GM19463 (cell line): ENCODE measurements at regions not wholly inside any gene's neighbourhood (a gene's known extent, or its start where the extent isn't known, plus 50 kb on each side); places are given as distances from the start of the nearest gene placed in this dataset.

Source experiments
- ATAC-seq: cut with Tn5 transposase; IDR thresholded peaks from one replicate; pipeline ENCODE4 v1.9.1; 2021; ENCODE audit warnings: mild to moderate bottlenecking, moderate library complexity; ENCODE audit not compliant: unreplicated experiment

DNA sequence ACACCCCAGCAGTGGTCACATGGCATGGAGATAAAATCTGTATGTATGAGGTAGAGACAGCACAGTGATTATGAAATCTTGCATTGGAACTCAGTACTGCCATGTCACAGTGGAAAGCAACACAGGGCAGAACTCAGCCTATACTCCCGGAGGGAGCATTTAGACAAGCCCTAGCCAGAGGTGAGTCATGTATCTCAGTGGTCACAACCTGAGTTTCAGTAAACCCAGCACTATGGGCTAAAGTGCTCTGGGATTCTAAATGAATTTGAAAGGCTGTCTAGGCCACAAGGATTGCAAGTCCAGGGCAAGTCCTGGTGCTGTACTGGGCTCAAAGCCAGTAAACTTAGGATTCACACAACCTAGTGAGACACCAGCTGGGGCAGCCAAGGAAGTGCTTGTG, 1717.1 kb upstream of the RAG2 start:
- no peak for ATAC-seq

DNA sequence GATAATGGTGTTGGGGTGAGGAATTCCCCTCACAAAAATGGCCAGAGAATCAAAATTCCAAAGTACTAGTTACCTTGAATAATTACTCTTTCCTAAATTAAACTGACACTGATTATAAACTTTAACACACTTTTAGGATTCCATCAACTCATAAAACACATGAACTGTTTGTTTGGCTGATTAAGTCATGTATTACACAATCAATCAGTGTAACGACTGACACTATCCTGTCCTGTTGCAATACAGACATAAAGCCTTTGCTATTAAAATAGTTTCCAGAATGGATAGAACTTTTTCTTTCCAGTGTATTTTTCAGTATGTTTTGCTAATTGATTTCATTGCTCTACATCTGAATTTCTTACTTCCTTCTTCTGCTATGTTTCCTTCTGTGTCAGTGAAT, 1709.4 kb upstream of the RAG2 start:
- no peak for ATAC-seq

- ATAC-seq: no peak
Observed at GRCh38 chr11:38305682-38306081, 1707.6 kb upstream of the RAG2 start.

GRCh38 chr11:38304926-38305325, 1706.9 kb upstream of the RAG2 start:
- ATAC-seq: no peak

GRCh38 chr11:38302564-38302963, 1704.5 kb upstream of the RAG2 start:
- no peak for ATAC-seq

DNA sequence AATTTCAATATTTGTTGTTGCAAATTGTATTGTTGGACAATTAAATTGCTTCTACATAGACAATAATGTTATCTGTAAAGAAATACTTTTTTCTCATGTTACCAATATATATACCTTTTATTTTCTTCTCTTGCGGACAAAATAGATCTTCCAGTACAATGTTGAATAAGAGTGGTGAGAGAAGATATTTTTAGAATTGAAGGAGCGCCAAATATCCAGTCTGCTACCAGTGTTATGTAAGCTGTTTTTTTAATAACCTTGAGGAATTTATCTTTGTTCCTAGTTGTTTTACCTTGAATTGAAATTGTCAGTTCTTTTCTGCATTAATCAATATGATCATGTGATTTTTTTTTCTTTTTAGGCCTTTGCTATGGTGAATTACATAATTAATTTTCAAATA, 1702.5 kb upstream of the RAG2 start:
- ATAC-seq: no peak

DNA sequence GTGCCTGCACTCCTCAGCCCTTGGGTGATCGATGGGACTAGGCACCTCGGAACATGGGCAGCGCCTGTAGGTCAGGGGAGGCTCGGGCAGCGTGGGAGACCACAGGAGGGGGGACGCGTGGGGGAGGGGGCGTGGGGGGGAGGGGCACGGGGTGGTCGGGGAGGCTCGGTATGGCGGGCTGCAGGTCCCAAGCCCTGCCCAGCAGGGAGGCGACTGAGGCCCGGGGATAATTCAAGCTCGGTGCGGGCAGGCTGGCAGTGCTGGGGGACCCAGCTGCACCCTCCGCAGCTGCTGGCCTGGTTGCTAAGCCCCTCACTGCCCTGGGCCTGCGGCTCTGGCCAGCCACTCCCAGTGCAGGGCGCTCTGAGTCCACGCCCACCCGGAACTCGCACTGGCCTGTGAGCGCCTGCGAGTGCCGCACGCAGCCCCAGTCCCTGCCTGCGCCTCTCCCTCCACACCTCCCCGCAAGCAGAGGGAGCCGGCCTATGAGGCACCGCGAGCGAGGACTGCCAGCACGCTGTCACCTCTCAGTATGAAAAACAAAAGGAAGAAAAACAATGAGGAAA, 1698.3 kb upstream of the RAG2 start:
- ATAC-seq: no peak

- no peak for ATAC-seq
Observed at GRCh38 chr11:38282718-38283117, 1684.7 kb upstream of the RAG2 start.

GRCh38 chr11:38278457-38279141, 1680.6 kb upstream of the RAG2 start:
- ATAC-seq: no peak

DNA sequence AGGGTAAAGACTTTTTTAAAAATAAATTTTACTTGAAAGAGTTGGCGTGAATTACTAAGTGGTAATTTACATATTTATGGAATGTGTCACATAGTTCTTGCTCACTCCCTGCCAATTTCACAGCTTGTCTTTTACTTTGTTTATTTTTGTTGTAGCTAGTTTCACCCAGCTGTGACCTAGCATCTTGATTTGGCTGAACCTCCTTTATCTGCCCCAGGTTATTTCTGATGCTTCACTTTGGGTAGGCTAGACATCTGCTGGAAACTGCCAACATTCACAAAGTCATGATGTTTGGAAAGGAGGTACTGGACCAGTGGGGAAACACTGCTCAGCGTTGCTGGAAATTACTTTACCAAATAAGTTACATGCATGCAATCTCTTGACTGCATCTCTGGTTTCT, 1676.0 kb upstream of the RAG2 start:
- ATAC-seq: no peak

- no peak for ATAC-seq
Observed at GRCh38 chr11:38272376-38272775, 1674.3 kb upstream of the RAG2 start.

- no peak for ATAC-seq
Observed at GRCh38 chr11:38266691-38267090, 1668.7 kb upstream of the RAG2 start.

GRCh38 chr11:38256436-38256835, 1658.4 kb upstream of the RAG2 start:
- ATAC-seq: no peak

DNA sequence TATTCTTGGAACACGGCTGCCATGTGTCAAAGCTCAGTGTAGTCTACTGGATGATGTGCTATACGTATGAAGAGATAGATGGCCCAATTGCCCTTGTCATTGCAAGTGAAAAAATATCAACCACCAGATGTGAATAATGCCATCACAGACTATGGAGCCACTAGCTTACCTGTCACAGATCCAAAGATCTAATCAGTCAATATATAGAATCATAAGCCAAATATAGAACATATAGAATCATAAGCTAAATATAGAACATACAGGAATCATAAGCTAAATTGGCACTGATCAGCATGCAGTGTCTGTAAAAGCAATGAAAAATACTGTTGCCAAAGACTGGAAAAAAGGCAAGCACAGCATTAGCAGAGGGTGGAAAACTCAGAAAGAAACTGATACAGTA, 1656.9 kb upstream of the RAG2 start:
- no peak for ATAC-seq

- ATAC-seq: no peak
Observed at GRCh38 chr11:38252620-38253019, 1654.6 kb upstream of the RAG2 start.

DNA sequence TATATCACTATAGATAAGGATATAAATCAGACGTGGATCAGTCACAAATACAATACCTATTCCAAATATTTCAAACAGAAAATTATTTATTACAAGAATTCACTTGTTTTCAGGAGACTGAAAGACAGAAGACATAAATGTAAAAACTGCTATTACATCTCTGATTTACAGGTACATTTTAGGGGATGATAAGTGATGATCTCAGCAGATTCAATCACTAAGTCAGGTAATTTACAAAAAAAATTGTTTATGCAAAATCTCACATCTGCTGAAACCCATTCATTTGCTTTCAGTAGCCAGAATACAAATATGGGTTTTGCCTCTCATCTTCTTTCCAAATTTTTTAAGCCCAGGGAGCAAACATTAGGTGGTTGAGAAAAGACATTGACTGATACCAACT, 1648.4 kb upstream of the RAG2 start:
- no peak for ATAC-seq

- no peak for ATAC-seq
Observed at GRCh38 chr11:38226684-38227083, 1628.6 kb upstream of the RAG2 start.

DNA sequence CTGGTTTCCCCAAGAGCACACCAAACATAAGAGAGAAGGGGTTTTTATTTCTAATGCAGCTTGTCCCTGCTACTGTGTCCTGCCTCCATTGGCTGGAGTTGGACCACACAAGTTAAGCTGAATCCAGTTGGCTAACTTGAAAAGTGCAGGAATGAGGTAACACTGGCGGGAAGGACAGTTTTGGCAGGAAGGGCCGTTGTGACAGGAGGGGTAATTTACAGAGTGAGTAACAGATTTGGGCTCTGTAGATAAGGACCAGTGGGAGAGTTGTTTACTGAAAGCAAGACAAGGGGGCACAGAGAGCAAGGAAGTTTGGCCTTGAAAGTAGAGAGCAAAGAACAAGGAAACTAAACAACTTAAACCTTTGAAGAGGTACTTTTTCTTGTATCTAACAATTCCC, 1623.3 kb upstream of the RAG2 start:
- no peak for ATAC-seq

GRCh38 chr11:38219636-38220035, 1621.6 kb upstream of the RAG2 start:
- no peak for ATAC-seq

DNA sequence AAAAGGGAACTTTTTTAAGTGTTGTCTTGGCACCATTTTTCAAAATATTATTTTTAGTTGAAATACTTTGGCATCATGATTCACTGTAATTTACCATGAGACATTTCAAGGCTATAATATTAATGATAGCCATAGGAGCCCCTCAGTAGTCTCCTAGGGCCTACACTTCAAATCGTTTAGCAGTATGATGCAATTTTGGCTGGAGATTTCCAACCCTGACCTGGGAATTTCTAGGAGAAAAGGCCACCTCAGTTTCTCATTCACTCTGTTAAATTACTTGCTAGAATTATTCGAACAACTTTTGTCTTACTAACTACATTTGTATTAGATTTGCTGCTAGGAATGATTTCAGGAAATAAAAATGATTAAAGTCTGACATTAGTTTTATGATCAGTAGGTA, 1610.9 kb upstream of the RAG2 start:
- ATAC-seq: no peak

- no peak for ATAC-seq
Observed at GRCh38 chr11:38206663-38207062, 1608.6 kb upstream of the RAG2 start.

DNA sequence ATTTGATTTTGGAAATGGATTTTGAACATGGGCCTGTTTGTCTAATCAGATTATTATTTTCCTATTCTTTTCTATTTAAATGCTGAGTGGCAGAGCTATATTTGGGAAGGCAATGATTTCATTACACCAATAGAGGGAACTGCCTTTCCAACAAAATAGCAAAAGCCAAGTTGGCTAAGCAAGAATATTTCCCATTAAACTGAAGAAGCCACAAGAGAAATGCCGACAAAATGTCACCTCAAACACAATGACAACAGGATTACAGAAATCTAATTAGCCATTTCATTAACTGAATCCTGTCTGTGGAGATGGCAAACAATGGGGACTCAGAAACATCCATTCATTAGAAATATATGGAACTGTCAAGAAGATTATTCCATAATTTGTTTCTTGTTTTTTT, 1593.1 kb upstream of the RAG2 start:
- no peak for ATAC-seq
